ENCODE measurements at regions not wholly inside any gene's neighbourhood (a gene's known extent, or its start where the extent isn't known, plus 50 kb on each side); places are given as distances from the start of the nearest gene placed in this dataset.
A peak's percentile ranks its signal among the peaks of the same experiment; 100 is the strongest.

- DNase-seq (ENCODE audit: low spot score) = no peak
Observed at GRCh38 chr11:81749245-81749644, 984.4 kb downstream of the FAM181B start.

GRCh38 chr11:81744336-81745116 is 989.1 kb downstream of the FAM181B start:
- no peak for DNase-seq (ENCODE audit: low spot score)

- DNase-seq (ENCODE audit: low spot score) = no peak
Observed at GRCh38 chr11:81725701-81726100, 1008.0 kb downstream of the FAM181B start.

- no peak for DNase-seq (ENCODE audit: low spot score)
Observed at GRCh38 chr11:81717695-81718094, 1016.0 kb downstream of the FAM181B start.

- DNase-seq (ENCODE audit: low spot score) = no peak
Observed at GRCh38 chr11:81707881-81708280, 1025.8 kb downstream of the FAM181B start.

GRCh38 chr11:81705283-81705682 is 1028.4 kb downstream of the FAM181B start:
- DNase-seq (ENCODE audit: low spot score) = no peak

- no peak for DNase-seq (ENCODE audit: low spot score)
Observed at GRCh38 chr11:81700076-81700475, 1033.6 kb downstream of the FAM181B start.

- no peak for DNase-seq (ENCODE audit: low spot score)
Observed at GRCh38 chr11:81687057-81687456, 1046.6 kb downstream of the FAM181B start.

GRCh38 chr11:81674211-81674610 is 1059.5 kb downstream of the FAM181B start:
- no peak for DNase-seq (ENCODE audit: low spot score)

- DNase-seq (ENCODE audit: low spot score) = no peak
Observed at GRCh38 chr11:81673001-81673400, 1060.7 kb downstream of the FAM181B start.

GRCh38 chr11:81669935-81670543 is 1063.6 kb downstream of the FAM181B start:
- no peak for DNase-seq (ENCODE audit: low spot score)

- DNase-seq (ENCODE audit: low spot score) = peak; percentile 0
Observed at GRCh38 chr11:81658722-81659121, 1074.9 kb downstream of the FAM181B start.

- DNase-seq (ENCODE audit: low spot score) = no peak
Observed at GRCh38 chr11:81655351-81655750, 1078.3 kb downstream of the FAM181B start.

GRCh38 chr11:81647374-81647773 is 1086.3 kb downstream of the FAM181B start:
- no peak for DNase-seq (ENCODE audit: low spot score)

GRCh38 chr11:81644239-81644840 is 1089.3 kb downstream of the FAM181B start:
- DNase-seq (ENCODE audit: low spot score) = peak; percentile 14

- no peak for DNase-seq (ENCODE audit: low spot score)
Observed at GRCh38 chr11:81634483-81634882, 1099.2 kb downstream of the FAM181B start.

GRCh38 chr11:81602508-81602907 is 1131.2 kb downstream of the FAM181B start:
- DNase-seq (ENCODE audit: low spot score) = no peak

- DNase-seq (ENCODE audit: low spot score) = no peak
Observed at GRCh38 chr11:81596704-81597103, 1137.0 kb downstream of the FAM181B start.

GRCh38 chr11:81585390-81585933 is 1148.2 kb downstream of the FAM181B start:
- DNase-seq (ENCODE audit: low spot score) = no peak

GRCh38 chr11:81579339-81579738 is 1154.3 kb downstream of the FAM181B start:
- no peak for DNase-seq (ENCODE audit: low spot score)

GRCh38 chr11:81578571-81578970 is 1155.1 kb downstream of the FAM181B start:
- no peak for DNase-seq (ENCODE audit: low spot score)

- DNase-seq (ENCODE audit: low spot score) = no peak
Observed at GRCh38 chr11:81574301-81574700, 1159.4 kb downstream of the FAM181B start.

GRCh38 chr11:81573367-81573766 is 1160.3 kb downstream of the FAM181B start:
- DNase-seq (ENCODE audit: low spot score) = no peak

All from HuH-7 (cell line).